ENCODE measurements at regions not wholly inside any gene's neighbourhood (a gene's known extent, or its start where the extent isn't known, plus 50 kb on each side); places are given as distances from the start of the nearest gene placed in this dataset.

DNA sequence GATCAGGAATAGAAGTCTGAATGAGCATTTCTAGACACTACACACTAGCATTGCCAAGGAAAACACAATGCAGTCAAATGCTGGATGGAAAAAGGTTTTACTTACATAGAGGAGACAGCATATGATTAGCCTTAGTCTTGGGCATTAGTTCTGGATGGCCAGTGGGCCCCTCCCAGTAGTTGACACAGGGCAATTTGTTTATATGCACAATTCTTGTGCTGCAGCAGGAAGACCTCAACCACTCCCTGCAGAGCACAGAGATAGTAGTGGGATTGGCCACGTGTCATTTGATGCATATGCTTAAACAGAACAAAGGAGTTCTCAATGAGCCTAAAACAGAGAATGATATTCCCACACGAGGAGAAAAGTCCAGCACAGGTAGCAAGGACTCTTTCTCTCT is 1496.2 kb upstream of the CDH6 start:
- Histone ChIP-seq H3K27ac (ENCODE audit: low read depth, low read length) (no peak overlapping the region), H3K9me3 (ENCODE audit: low read depth, low read length) (no peaks in the 10 kb centered on the region), H2AFZ (ENCODE audit: low read length) (no peak overlapping the region), H3K4me1 (ENCODE audit: insufficient read depth, low read length) (no peaks in the 10 kb centered on the region), H3K4me2 (ENCODE audit: insufficient read depth, low read length) (no peak overlapping the region), H3K4me3 (ENCODE audit: insufficient read depth, low read length) (no peak overlapping the region), H4K20me1 (ENCODE audit: insufficient read depth, low read length) (no peaks in the 10 kb centered on the region), H3K36me3 (ENCODE audit: insufficient read depth, low read length) (no peaks in the 10 kb centered on the region), H3K79me2 (ENCODE audit: insufficient read depth, low read length) (no peaks in the 10 kb centered on the region), H3K27me3 (ENCODE audit: insufficient read depth, low read length) (no peaks in the 10 kb centered on the region)
- TF ChIP-seq, protein P1, sequence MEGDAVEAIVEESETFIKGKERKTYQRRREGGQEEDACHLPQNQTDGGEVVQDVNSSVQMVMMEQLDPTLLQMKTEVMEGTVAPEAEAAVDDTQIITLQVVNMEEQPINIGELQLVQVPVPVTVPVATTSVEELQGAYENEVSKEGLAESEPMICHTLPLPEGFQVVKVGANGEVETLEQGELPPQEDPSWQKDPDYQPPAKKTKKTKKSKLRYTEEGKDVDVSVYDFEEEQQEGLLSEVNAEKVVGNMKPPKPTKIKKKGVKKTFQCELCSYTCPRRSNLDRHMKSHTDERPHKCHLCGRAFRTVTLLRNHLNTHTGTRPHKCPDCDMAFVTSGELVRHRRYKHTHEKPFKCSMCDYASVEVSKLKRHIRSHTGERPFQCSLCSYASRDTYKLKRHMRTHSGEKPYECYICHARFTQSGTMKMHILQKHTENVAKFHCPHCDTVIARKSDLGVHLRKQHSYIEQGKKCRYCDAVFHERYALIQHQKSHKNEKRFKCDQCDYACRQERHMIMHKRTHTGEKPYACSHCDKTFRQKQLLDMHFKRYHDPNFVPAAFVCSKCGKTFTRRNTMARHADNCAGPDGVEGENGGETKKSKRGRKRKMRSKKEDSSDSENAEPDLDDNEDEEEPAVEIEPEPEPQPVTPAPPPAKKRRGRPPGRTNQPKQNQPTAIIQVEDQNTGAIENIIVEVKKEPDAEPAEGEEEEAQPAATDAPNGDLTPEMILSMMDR (IDR thresholded peaks at IDR 0.05; ENCODE audit: extremely low read depth, low read depth, low read length) = no peak
- no peak for DNase-seq (ENCODE audit: insufficient read length, low spot score, missing footprints)

DNA sequence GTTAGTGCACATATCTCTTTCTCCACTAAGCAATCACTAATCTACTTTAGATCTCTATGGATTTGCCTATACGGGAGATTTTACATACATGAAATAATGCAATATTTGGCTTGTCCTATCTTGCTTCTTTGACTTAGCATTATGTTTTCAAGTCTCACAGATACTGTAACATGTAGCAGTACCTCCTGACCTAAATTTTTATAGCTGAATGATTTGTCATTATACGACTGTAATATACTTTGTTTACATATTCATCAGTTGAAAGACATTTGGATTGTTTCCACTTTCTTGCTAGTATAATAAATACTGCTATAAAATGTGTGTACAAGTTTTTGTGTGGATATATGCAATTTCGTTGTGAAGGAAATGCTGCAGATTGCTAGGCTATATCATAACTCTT is 1520.8 kb upstream of the CDH6 start:
- no peaks in the 10 kb centered on the region for H3K27me3 ChIP-seq (ENCODE audit: insufficient read depth, low read length)
- no peak overlapping the region for H3K4me3 ChIP-seq (ENCODE audit: insufficient read depth, low read length)
- no peaks in the 10 kb centered on the region for H3K36me3 ChIP-seq (ENCODE audit: insufficient read depth, low read length)
- no peak overlapping the region for H2AFZ ChIP-seq (ENCODE audit: low read length)
- no peak overlapping the region for H3K4me2 ChIP-seq (ENCODE audit: insufficient read depth, low read length)
- no peak for DNase-seq (ENCODE audit: insufficient read length, low spot score, missing footprints)
- no peaks in the 10 kb centered on the region for H3K79me2 ChIP-seq (ENCODE audit: insufficient read depth, low read length)
- no peak overlapping the region for H3K27ac ChIP-seq (ENCODE audit: low read depth, low read length)
- no peaks in the 10 kb centered on the region for H3K9me3 ChIP-seq (ENCODE audit: low read depth, low read length)
- TF ChIP-seq, protein P1 (IDR thresholded peaks at IDR 0.05; ENCODE audit: extremely low read depth, low read depth, low read length) = no peak
- no peaks in the 10 kb centered on the region for H4K20me1 ChIP-seq (ENCODE audit: insufficient read depth, low read length)
- no peaks in the 10 kb centered on the region for H3K4me1 ChIP-seq (ENCODE audit: insufficient read depth, low read length)

DNA sequence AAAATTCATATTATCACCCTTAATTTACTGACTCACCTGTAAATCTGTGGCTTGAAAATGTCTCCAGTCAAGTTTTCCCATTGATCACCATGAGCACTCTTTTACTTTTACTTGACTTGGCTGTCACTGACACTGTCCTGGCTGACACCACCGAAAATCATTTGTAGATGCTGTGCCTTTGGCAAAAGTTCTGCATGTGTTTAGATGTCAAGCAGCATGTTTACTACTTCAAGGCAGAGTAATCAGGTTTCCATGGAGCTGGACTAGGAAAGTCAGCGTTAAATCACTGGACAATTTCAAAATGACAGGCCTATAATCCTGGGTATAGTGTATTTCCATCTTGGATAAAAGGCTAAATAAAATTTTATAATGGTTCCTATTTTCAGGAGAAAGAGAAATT is 1530.6 kb upstream of the CDH6 start:
- DNase-seq (ENCODE audit: insufficient read length, low spot score, missing footprints) = no peak
- Histone ChIP-seq H3K36me3 (ENCODE audit: insufficient read depth, low read length) (no peaks in the 10 kb centered on the region), H3K4me1 (ENCODE audit: insufficient read depth, low read length) (no peaks in the 10 kb centered on the region), H3K79me2 (ENCODE audit: insufficient read depth, low read length) (no peaks in the 10 kb centered on the region), H2AFZ (ENCODE audit: low read length) (no peak overlapping the region), H3K27me3 (ENCODE audit: insufficient read depth, low read length) (no peaks in the 10 kb centered on the region), H3K9me3 (ENCODE audit: low read depth, low read length) (no peaks in the 10 kb centered on the region), H3K4me3 (ENCODE audit: insufficient read depth, low read length) (no peak overlapping the region), H3K27ac (ENCODE audit: low read depth, low read length) (no peak overlapping the region), H4K20me1 (ENCODE audit: insufficient read depth, low read length) (no peaks in the 10 kb centered on the region), H3K4me2 (ENCODE audit: insufficient read depth, low read length) (no peak overlapping the region)
- TF ChIP-seq, protein P1 (IDR thresholded peaks at IDR 0.05; ENCODE audit: extremely low read depth, low read depth, low read length) = no peak

DNA sequence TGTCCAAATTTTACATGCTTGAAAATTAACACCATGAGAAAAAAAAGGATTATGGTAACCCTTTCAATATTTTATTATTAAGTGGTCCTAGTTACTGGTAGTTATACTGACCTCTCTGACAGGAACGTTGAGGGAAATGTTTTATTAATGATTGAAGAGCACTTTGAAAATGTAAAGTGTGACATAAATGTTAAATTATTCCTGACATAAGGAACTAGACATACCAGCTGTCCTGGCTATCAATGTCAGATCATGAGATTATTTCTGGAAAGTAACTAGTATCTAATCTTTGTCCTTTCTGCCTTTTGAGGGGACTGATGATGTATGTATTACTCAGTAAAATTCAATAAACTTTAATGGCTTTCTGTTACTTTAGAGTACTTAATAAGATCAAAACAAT is 1538.5 kb upstream of the CDH6 start:
- Histone ChIP-seq H3K27ac (ENCODE audit: low read depth, low read length) (no peak overlapping the region), H4K20me1 (ENCODE audit: insufficient read depth, low read length) (no peaks in the 10 kb centered on the region), H3K4me3 (ENCODE audit: insufficient read depth, low read length) (no peak overlapping the region), H2AFZ (ENCODE audit: low read length) (no peak overlapping the region), H3K36me3 (ENCODE audit: insufficient read depth, low read length) (no peaks in the 10 kb centered on the region), H3K9me3 (ENCODE audit: low read depth, low read length) (peaks cover 5% of the 10 kb centered on the region), H3K27me3 (ENCODE audit: insufficient read depth, low read length) (no peaks in the 10 kb centered on the region), H3K4me2 (ENCODE audit: insufficient read depth, low read length) (no peak overlapping the region), H3K79me2 (ENCODE audit: insufficient read depth, low read length) (no peaks in the 10 kb centered on the region), H3K4me1 (ENCODE audit: insufficient read depth, low read length) (no peaks in the 10 kb centered on the region)
- DNase-seq (ENCODE audit: insufficient read length, low spot score, missing footprints) = no peak
- TF ChIP-seq, protein P1 (IDR thresholded peaks at IDR 0.05; ENCODE audit: extremely low read depth, low read depth, low read length) = no peak

Measured in osteoblast (primary cell).